H1 (cell line): ENCODE measurements at regions not wholly inside any gene's neighbourhood (a gene's known extent, or its start where the extent isn't known, plus 50 kb on each side); places are given as distances from the start of the nearest gene placed in this dataset.

Source experiments
- ZNF274 ChIP-seq: IDR thresholded peaks from 2 replicates; pipeline ENCODE4 v1.7.0; 2012; ENCODE audit warnings: low read length, borderline replicate concordance; ENCODE audit errors: extremely low read depth

DNA sequence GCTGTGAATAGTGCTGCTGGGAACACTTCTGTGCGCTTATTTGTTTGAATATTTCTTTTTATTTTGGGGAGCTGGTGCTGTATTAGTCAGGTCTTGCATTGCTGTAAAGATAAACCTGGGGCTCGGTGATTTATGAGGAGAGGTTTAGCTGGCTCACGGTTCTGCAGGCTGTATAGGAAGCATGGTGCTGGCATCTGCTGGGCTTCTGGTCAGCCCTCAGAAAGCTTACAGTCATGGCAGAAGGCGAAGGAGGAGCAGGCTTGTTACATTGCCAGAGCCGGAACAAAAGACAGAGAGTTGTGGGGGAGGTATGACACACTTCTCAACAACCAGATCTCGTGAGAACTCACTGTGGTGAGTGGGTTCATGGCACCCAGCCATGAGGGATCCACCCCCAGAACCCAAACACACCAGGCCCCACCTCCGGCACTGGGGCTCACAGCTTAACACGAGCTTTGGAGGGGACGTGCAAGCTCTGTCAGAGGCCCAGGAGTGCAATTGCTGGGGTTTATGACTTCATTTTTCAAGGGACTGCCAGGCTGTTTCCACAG is 68.8 kb upstream of the GATA5 start (continued):
- no peak for TF ChIP-seq ZNF274
